K562 (cell line): ENCODE measurements at regions not wholly inside any gene's neighbourhood (a gene's known extent, or its start where the extent isn't known, plus 50 kb on each side); places are given as distances from the start of the nearest gene placed in this dataset.

Source experiments
- DNMT1 ChIP-seq: fragments of 450-650 bp; IDR thresholded peaks from 2 replicates; pipeline ENCODE4 v1.6.1; 2016; ENCODE audit warnings: antibody characterized with exemption, mild to moderate bottlenecking
- FOXM1 ChIP-seq, 2 experiments: fragments of 450-650 bp in 1 of 2; sonication (generic) in 1 of 2; formaldehyde crosslinking in 1 of 2; IDR thresholded peaks; 2 replicates each; pipeline versions ENCODE4 v1.6.1 to v1.9.0; 2017 to 2022; ENCODE audit warnings: low read depth in 2 of 2, mild to moderate bottlenecking in 2 of 2, missing genetic modification reagents in 1 of 2, moderate library complexity in 1 of 2
- REST ChIP-seq, 2 experiments: fragments of 450-650 bp; formaldehyde crosslinking in 1 of 2; IDR thresholded peaks; 2 replicates each; pipeline versions ENCODE4 v1.4.0 to v1.6.1; 2014 to 2020; ENCODE audit warnings: mild to moderate bottlenecking in 2 of 2, borderline replicate concordance in 1 of 2, low read depth in 1 of 2
- SMARCE1 ChIP-seq: fragments of 450-650 bp; IDR thresholded peaks from 2 replicates; pipeline ENCODE4 v1.7.1; 2016; ENCODE audit warnings: mild to moderate bottlenecking
- TF ChIP-seq, protein P1 (sequence below): fragments of 250-450 bp; sonication (Bioruptor Pico); IDR thresholded peaks from 2 replicates; pipeline ENCODE4 v1.5.0; 2020; ENCODE audit warnings: mild to moderate bottlenecking, borderline replicate concordance
- TF ChIP-seq, protein P2 (sequence below), 3 experiments: IDR thresholded peaks in 2 of 3; conservative IDR thresholded peaks in 1 of 3; 2 replicates each; pipeline ENCODE4 v1.5.1; 2011 to 2012; ENCODE audit warnings: low read length in 3 of 3, mild to moderate bottlenecking in 3 of 3, control low read depth in 2 of 3, improper control_type of control experiment in 1 of 3, inconsistent platforms in 1 of 3, low read depth in 1 of 3, mixed read lengths in 1 of 3, moderate library complexity in 1 of 3; ENCODE audit not compliant: insufficient read depth in 2 of 3
- TF ChIP-seq, protein P3 (sequence below): fragments of 450-650 bp; conservative IDR thresholded peaks from 2 replicates; pipeline ENCODE4 v1.6.1; 2016; ENCODE audit warnings: missing genetic modification characterization, low read depth, mild to moderate bottlenecking, control low read depth, missing compliant biosample characterization

DNA sequence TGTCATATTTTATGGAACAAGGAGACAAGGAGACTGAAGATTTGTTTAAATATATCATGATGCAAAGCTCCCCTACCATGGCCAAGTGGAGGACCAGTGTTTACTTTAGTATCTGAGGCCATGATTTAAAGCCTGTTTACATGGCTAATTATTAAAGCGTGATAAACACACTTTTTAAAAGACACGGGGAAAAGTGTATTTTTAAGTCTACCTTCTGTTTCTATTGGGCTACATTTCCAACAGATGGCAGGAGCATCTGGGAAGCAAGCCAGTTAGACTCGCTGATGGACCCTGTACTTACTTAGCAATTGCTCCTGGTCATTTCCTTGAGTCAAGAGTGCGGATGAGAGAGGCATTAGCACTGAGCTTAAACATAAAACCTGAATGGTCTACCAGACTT, 480.3 kb upstream of the SEMA6A start:
- TF ChIP-seq FOXM1 (IDR thresholded peaks at IDR 0.05; ENCODE audit: low read depth) (no peak), FOXM1 (CRISPR knock-in tag; IDR thresholded peaks at IDR 0.05; ENCODE audit: low read depth) (no peak), DNMT1 (no peak), REST (IDR thresholded peaks at IDR 0.05; ENCODE audit: borderline replicate concordance) (no peak), REST (CRISPR knock-in tag; IDR thresholded peaks at IDR 0.05; ENCODE audit: low read depth) (no peak), SMARCE1 (no peak)
- TF ChIP-seq, protein P1, sequence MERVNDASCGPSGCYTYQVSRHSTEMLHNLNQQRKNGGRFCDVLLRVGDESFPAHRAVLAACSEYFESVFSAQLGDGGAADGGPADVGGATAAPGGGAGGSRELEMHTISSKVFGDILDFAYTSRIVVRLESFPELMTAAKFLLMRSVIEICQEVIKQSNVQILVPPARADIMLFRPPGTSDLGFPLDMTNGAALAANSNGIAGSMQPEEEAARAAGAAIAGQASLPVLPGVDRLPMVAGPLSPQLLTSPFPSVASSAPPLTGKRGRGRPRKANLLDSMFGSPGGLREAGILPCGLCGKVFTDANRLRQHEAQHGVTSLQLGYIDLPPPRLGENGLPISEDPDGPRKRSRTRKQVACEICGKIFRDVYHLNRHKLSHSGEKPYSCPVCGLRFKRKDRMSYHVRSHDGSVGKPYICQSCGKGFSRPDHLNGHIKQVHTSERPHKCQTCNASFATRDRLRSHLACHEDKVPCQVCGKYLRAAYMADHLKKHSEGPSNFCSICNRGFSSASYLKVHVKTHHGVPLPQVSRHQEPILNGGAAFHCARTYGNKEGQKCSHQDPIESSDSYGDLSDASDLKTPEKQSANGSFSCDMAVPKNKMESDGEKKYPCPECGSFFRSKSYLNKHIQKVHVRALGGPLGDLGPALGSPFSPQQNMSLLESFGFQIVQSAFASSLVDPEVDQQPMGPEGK (CRISPR knock-in tag), result no peak
- TF ChIP-seq, protein P2, sequence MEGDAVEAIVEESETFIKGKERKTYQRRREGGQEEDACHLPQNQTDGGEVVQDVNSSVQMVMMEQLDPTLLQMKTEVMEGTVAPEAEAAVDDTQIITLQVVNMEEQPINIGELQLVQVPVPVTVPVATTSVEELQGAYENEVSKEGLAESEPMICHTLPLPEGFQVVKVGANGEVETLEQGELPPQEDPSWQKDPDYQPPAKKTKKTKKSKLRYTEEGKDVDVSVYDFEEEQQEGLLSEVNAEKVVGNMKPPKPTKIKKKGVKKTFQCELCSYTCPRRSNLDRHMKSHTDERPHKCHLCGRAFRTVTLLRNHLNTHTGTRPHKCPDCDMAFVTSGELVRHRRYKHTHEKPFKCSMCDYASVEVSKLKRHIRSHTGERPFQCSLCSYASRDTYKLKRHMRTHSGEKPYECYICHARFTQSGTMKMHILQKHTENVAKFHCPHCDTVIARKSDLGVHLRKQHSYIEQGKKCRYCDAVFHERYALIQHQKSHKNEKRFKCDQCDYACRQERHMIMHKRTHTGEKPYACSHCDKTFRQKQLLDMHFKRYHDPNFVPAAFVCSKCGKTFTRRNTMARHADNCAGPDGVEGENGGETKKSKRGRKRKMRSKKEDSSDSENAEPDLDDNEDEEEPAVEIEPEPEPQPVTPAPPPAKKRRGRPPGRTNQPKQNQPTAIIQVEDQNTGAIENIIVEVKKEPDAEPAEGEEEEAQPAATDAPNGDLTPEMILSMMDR (IDR thresholded peaks at IDR 0.05 in 2 of 3, conservative IDR thresholded peaks at IDR 0.05 in 1 of 3; ENCODE audit: insufficient read depth in 2 of 3, low read depth in 1 of 3, low read length in 3 of 3), result no peak
- TF ChIP-seq, protein P3, sequence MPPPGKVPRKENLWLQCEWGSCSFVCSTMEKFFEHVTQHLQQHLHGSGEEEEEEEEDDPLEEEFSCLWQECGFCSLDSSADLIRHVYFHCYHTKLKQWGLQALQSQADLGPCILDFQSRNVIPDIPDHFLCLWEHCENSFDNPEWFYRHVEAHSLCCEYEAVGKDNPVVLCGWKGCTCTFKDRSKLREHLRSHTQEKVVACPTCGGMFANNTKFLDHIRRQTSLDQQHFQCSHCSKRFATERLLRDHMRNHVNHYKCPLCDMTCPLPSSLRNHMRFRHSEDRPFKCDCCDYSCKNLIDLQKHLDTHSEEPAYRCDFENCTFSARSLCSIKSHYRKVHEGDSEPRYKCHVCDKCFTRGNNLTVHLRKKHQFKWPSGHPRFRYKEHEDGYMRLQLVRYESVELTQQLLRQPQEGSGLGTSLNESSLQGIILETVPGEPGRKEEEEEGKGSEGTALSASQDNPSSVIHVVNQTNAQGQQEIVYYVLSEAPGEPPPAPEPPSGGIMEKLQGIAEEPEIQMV (tag), result no peak
